ENCODE measurements at regions not wholly inside any gene's neighbourhood (a gene's known extent, or its start where the extent isn't known, plus 50 kb on each side); places are given as distances from the start of the nearest gene placed in this dataset.

GRCh38 chr4:13762130-13762529, 134.6 kb upstream of the BOD1L1 start:
- H3K4me1 Mint-ChIP-seq: no peaks in the 10 kb centered on the region
- H3K27ac Mint-ChIP-seq (ENCODE audit: unreplicated experiment): no peak overlapping the region
- DNase-seq (ENCODE audit: low read depth, low spot score): no peak
- H3K4me3 Mint-ChIP-seq: no peak overlapping the region
- no peaks in the 10 kb centered on the region for H3K27me3 Mint-ChIP-seq (ENCODE audit: low read depth)
- H3K36me3 Mint-ChIP-seq (ENCODE audit: low read depth): peaks cover 9% of the 10 kb centered on the region
- TF ChIP-seq CTCF (conservative IDR thresholded peaks at IDR 0.05): no peak
- H3K9me3 Mint-ChIP-seq: peaks cover 24% of the 10 kb centered on the region

- no peak for TF ChIP-seq CTCF (conservative IDR thresholded peaks at IDR 0.05)
- no peak for DNase-seq (ENCODE audit: low read depth, low spot score)
- peaks cover 23% of the 10 kb centered on the region for H3K9me3 Mint-ChIP-seq
- peaks cover 9% of the 10 kb centered on the region for H3K36me3 Mint-ChIP-seq (ENCODE audit: low read depth)
- H3K27me3 Mint-ChIP-seq (ENCODE audit: low read depth): peaks cover 2% of the 10 kb centered on the region
- H3K4me1 Mint-ChIP-seq: no peaks in the 10 kb centered on the region
- H3K4me3 Mint-ChIP-seq: no peak overlapping the region
- no peak overlapping the region for H3K27ac Mint-ChIP-seq (ENCODE audit: unreplicated experiment)
These were observed 136.2 kb upstream of the BOD1L1 start for GRCh38 chr4:13763707-13764106.

GRCh38 chr4:13765539-13765938, 138.0 kb upstream of the BOD1L1 start:
- no peak for DNase-seq (ENCODE audit: low read depth, low spot score)
- Mint-ChIP-seq H3K27ac (ENCODE audit: unreplicated experiment) (no peak overlapping the region), H3K27me3 (ENCODE audit: low read depth) (peaks cover 2% of the 10 kb centered on the region), H3K4me1 (no peaks in the 10 kb centered on the region), H3K4me3 (no peak overlapping the region), H3K9me3 (peaks cover 18% of the 10 kb centered on the region), H3K36me3 (ENCODE audit: low read depth) (peaks cover 12% of the 10 kb centered on the region)
- TF ChIP-seq CTCF (conservative IDR thresholded peaks at IDR 0.05): no peak

GRCh38 chr4:13766761-13767540, 139.4 kb upstream of the BOD1L1 start:
- Mint-ChIP-seq H3K4me3 (no peak overlapping the region), H3K27ac (ENCODE audit: unreplicated experiment) (no peak overlapping the region), H3K27me3 (ENCODE audit: low read depth) (peaks cover 2% of the 10 kb centered on the region), H3K36me3 (ENCODE audit: low read depth) (peaks cover 16% of the 10 kb centered on the region), H3K9me3 (peaks cover 22% of the 10 kb centered on the region), H3K4me1 (no peaks in the 10 kb centered on the region)
- DNase-seq (ENCODE audit: low read depth, low spot score): no peak
- no peak for TF ChIP-seq CTCF (conservative IDR thresholded peaks at IDR 0.05)

- Mint-ChIP-seq H3K27me3 (ENCODE audit: low read depth) (no peaks in the 10 kb centered on the region), H3K4me1 (peaks cover 4% of the 10 kb centered on the region), H3K27ac (ENCODE audit: unreplicated experiment) (peak overlapping the region; percentile 63), H3K4me3 (no peak overlapping the region), H3K36me3 (ENCODE audit: low read depth) (peaks cover 2% of the 10 kb centered on the region), H3K9me3 (peaks cover 14% of the 10 kb centered on the region)
- no peak for DNase-seq (ENCODE audit: low read depth, low spot score)
- no peak for TF ChIP-seq CTCF (conservative IDR thresholded peaks at IDR 0.05)
These were observed 149.8 kb upstream of the BOD1L1 start for GRCh38 chr4:13777341-13777740.
